WERI-Rb-1 (cell line): ENCODE measurements at regions not wholly inside any gene's neighbourhood (a gene's known extent, or its start where the extent isn't known, plus 50 kb on each side); places are given as distances from the start of the nearest gene placed in this dataset.
"Not testable (repeated sequence)": the region's sequence is repeated elsewhere in the genome, so short reads cannot be mapped to it uniquely, and the experiment has no call there.

Source experiments
- DNase-seq: peaks from one replicate; pipeline ENCODE4 v3.0.0-alpha.2; 2020
- H3K27ac ChIP-seq: fragments of 250-450 bp; sonication (Bioruptor Pico); 2 replicates; pipeline ENCODE4 v1.5.1; 2020; ENCODE audit warnings: mild to moderate bottlenecking, moderate library complexity
- H3K27me3 ChIP-seq: fragments of 250-450 bp; sonication (Bioruptor Pico); 2 replicates; pipeline ENCODE4 v1.5.1; 2021; ENCODE audit warnings: mild to moderate bottlenecking, low read depth, moderate library complexity; ENCODE audit not compliant: insufficient read depth, severe bottlenecking
- H3K36me3 ChIP-seq: fragments of 250-450 bp; sonication (Bioruptor Pico); 2 replicates; pipeline ENCODE4 v1.5.1; 2020; ENCODE audit warnings: mild to moderate bottlenecking, moderate library complexity
- H3K4me3 ChIP-seq: 2 replicates; pipeline ENCODE4 v1.5.1; 2011; ENCODE audit warnings: low read depth, mild to moderate bottlenecking, control low read depth, low read length
- H3K9me3 ChIP-seq: fragments of 250-450 bp; sonication (Bioruptor Pico); 2 replicates; pipeline ENCODE4 v1.5.1; 2021; ENCODE audit warnings: mild to moderate bottlenecking, moderate library complexity; ENCODE audit not compliant: severe bottlenecking
- CTCF ChIP-seq: IDR thresholded peaks from 2 replicates; pipeline ENCODE4 v1.5.1; 2011; ENCODE audit warnings: low read depth, mild to moderate bottlenecking, control low read depth, inconsistent platforms, low read length

- Histone ChIP-seq H3K27me3 (peaks cover 37% of the 10 kb centered on the region), H3K4me3 (no peak overlapping the region), H3K36me3 (no peaks in the 10 kb centered on the region), H3K27ac (no peak overlapping the region), H3K9me3 (no peaks in the 10 kb centered on the region)
- no peak for DNase-seq
- peak; percentile 22; the same call in 1 of the 2 replicates for TF ChIP-seq CTCF
Measured at GRCh38 chrX:4550018-4550417, 836.6 kb upstream of the PRKX start.

- H3K4me3 ChIP-seq, result no peak overlapping the region
- no peaks in the 10 kb centered on the region for H3K36me3 ChIP-seq
- no peaks in the 10 kb centered on the region for H3K9me3 ChIP-seq
- DNase-seq, result peak; percentile 36
- no peak overlapping the region for H3K27ac ChIP-seq
- TF ChIP-seq CTCF, result peak; percentile 79
- H3K27me3 ChIP-seq, result peaks cover 24% of the 10 kb centered on the region
Measured at GRCh38 chrX:4547213-4547836, 833.9 kb upstream of the PRKX start.

GRCh38 chrX:4546178-4546577 is 832.7 kb upstream of the PRKX start:
- not testable (repeated sequence) for H3K27ac ChIP-seq, H3K36me3 ChIP-seq, DNase-seq, H3K9me3 ChIP-seq, H3K4me3 ChIP-seq
- peaks cover 21% of the 10 kb centered on the region for H3K27me3 ChIP-seq

- DNase-seq, result no peak
- H3K27me3 ChIP-seq, result peaks cover 22% of the 10 kb centered on the region
- H3K9me3 ChIP-seq, result no peaks in the 10 kb centered on the region
- no peak for TF ChIP-seq CTCF
- H3K27ac ChIP-seq, result no peak overlapping the region
- no peak overlapping the region for H3K4me3 ChIP-seq
- no peaks in the 10 kb centered on the region for H3K36me3 ChIP-seq
Measured at GRCh38 chrX:4528247-4528646, 814.8 kb upstream of the PRKX start.

- TF ChIP-seq CTCF, result no peak
- no peak for DNase-seq
- Histone ChIP-seq H3K36me3 (no peaks in the 10 kb centered on the region), H3K27ac (no peak overlapping the region), H3K9me3 (no peaks in the 10 kb centered on the region), H3K27me3 (peaks cover 31% of the 10 kb centered on the region), H3K4me3 (no peak overlapping the region)
Measured at GRCh38 chrX:4485912-4486311, 772.5 kb upstream of the PRKX start.

GRCh38 chrX:4484266-4484665 is 770.8 kb upstream of the PRKX start:
- no peak overlapping the region for H3K4me3 ChIP-seq
- no peaks in the 10 kb centered on the region for H3K36me3 ChIP-seq
- no peak overlapping the region for H3K27ac ChIP-seq
- H3K27me3 ChIP-seq, result peaks cover 34% of the 10 kb centered on the region
- H3K9me3 ChIP-seq, result no peaks in the 10 kb centered on the region
- no peak for DNase-seq
- TF ChIP-seq CTCF, result no peak
